Stomach smooth muscle (tissue), 2 donors: ENCODE measurements at regions not wholly inside any gene's neighbourhood (a gene's known extent, or its start where the extent isn't known, plus 50 kb on each side); places are given as distances from the start of the nearest gene placed in this dataset.

Experiments used
- H3K27ac ChIP-seq: one replicate; pipeline ENCODE4 v1.7.0; 2013; ENCODE audit warnings: mild to moderate bottlenecking, low read length, inconsistent platforms
- H3K27me3 ChIP-seq, 2 donors: one replicate each; pipeline ENCODE4 v1.7.0; 2013; ENCODE audit warnings: low read length in 2 of 2; ENCODE audit not compliant: insufficient read depth in 2 of 2, control insufficient read depth in 1 of 2
- H3K36me3 ChIP-seq, 2 donors: one replicate each; pipeline ENCODE4 v1.7.0; 2013; ENCODE audit warnings: low read length in 2 of 2; ENCODE audit not compliant: control insufficient read depth in 2 of 2, insufficient read depth in 2 of 2
- H3K4me1 ChIP-seq: one replicate; pipeline ENCODE4 v1.7.0; 2013; ENCODE audit warnings: low read length; ENCODE audit not compliant: control insufficient read depth, insufficient read depth
- H3K4me3 ChIP-seq, 2 donors: one replicate each; pipeline ENCODE4 v1.7.0; 2013; ENCODE audit warnings: low read length in 2 of 2
- H3K9ac ChIP-seq, 2 donors: one replicate each; pipeline ENCODE4 v1.7.0; 2013; ENCODE audit warnings: low read length in 2 of 2, mild to moderate bottlenecking in 1 of 2
- H3K9me3 ChIP-seq, 2 donors: one replicate each; pipeline ENCODE4 v1.7.0; 2013; ENCODE audit warnings: low read length in 2 of 2; ENCODE audit not compliant: control insufficient read depth in 2 of 2
- donor health status: healthy.
- donor health status: Pancreatic carcinoma.

GRCh38 chr10:130921461-130921860 is 390.1 kb downstream of the TCERG1L start:
- Histone ChIP-seq H3K9ac (no peak overlapping the region), H3K4me3 (no peak overlapping the region), H3K27ac (no peak overlapping the region), H3K36me3 (no peaks in the 10 kb centered on the region), H3K27me3 (peaks cover 0 to 6% of the 10 kb centered on the region in 2 donors), H3K4me1 (no peaks in the 10 kb centered on the region), H3K9me3 (no peaks in the 10 kb centered on the region)

GRCh38 chr10:130921911-130922440 is 389.5 kb downstream of the TCERG1L start:
- Histone ChIP-seq H3K36me3 (no peaks in the 10 kb centered on the region), H3K4me3 (no peak overlapping the region), H3K9me3 (no peaks in the 10 kb centered on the region), H3K9ac (no peak overlapping the region), H3K27me3 (peaks cover 0 to 6% of the 10 kb centered on the region in 2 donors), H3K4me1 (no peaks in the 10 kb centered on the region), H3K27ac (no peak overlapping the region)

DNA sequence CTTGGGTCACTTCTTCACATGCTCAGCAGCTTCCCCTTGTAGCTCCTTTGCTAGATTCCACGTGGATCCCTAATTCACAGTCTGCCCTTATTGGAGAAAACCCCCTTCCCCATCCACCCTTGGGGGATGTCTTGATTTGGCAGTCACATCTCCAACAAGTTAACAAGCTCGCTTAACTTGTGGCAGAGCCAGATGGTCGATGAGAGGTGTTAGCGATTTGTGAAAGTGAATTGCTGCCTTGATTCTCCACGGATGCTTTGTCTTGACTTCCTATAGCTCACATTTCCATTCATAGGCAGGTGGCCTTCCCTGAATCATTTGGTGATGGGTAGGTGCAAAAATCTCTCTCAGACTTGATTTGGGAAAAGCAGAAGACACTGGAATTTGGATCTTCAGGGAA is 387.9 kb downstream of the TCERG1L start:
- Histone ChIP-seq H3K9ac (no peak overlapping the region), H3K4me3 (no peak overlapping the region), H3K27ac (no peak overlapping the region), H3K36me3 (no peaks in the 10 kb centered on the region), H3K4me1 (no peaks in the 10 kb centered on the region), H3K9me3 (no peaks in the 10 kb centered on the region), H3K27me3 (peaks cover 0 to 6% of the 10 kb centered on the region in 2 donors)

DNA sequence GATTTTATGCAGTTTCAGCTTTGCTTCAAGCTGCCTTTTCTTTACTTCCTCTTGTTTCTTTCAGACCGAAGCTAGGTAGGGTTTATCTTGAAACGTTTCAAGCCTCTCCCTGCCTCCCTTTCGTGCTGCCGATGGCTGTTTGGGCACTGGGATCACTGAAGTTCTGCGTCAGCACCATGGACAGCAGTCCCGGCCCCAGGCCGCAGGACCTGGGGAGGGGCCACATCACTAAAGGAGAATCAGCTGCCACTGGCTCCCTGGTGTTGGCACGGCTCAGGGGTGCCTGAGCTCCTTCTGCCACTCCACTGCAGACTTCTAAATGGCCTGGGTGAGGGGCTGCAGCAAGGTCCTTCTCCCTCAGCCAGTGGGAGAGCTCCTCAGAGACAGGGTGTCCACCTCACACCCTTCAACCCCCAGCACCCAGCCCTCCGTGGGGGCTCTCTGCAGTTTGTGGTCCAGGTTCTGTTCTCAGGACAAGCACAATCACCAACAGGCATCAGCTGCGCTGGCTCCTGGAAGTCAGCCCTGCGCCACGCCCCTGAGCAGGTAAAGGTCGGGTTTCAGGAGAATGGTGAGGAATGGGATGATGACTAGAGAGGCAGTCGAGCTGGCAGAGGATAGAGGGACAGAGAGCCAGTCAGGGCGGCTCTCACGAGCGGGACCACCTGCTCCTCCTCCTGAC is 387.2 kb downstream of the TCERG1L start:
- no peak overlapping the region for H3K9ac ChIP-seq
- no peaks in the 10 kb centered on the region for H3K36me3 ChIP-seq
- no peak overlapping the region for H3K27ac ChIP-seq
- H3K9me3 ChIP-seq: no peaks in the 10 kb centered on the region
- peaks cover 0 to 6% of the 10 kb centered on the region in 2 donors for H3K27me3 ChIP-seq
- H3K4me3 ChIP-seq: no peak overlapping the region
- no peaks in the 10 kb centered on the region for H3K4me1 ChIP-seq

DNA sequence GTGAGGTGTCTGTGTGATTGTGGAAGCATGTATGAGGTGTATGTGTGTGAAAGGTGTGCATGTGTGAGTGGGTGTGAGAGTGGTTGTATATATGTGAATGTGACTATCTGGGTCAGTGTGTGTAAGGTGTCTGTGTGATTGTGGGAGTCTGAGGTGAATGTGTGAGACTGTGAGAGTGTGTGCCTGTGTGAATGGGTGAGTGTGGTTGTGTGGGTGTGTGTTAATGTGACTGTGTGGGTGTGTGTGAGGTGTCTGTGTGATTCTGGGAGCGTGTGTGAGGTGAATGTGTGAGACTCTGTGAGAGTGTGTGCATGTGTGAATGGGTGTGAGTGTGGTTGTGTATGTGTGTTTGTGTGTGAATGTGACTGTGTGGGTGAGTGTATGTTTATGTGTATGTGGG is 385.1 kb downstream of the TCERG1L start:
- Histone ChIP-seq H3K9me3 (no peaks in the 10 kb centered on the region), H3K36me3 (no peaks in the 10 kb centered on the region), H3K27me3 (peaks cover 2 to 7% of the 10 kb centered on the region in 2 donors)

DNA sequence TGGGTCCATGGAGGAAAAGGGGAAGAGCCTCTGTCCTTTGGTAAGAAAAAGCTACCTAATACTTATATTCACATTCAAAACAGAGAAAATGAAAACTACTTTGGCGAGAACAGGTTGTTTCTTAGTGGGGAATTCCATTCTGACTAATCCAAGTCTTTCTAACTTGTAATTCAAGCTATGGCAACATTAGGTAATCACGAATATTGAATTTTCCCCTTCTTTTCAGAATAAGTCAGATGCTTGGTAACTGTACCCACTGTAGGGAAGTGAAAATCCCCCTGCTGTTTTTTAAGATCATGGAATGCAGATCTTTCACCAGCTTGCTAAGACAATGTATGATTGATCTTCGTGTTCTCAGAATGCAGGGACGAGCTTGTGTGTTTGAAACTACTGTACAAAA is 384.4 kb downstream of the TCERG1L start:
- Histone ChIP-seq H3K27me3 (peaks cover 5 to 8% of the 10 kb centered on the region in 2 donors), H3K9ac (no peak overlapping the region), H3K4me1 (no peaks in the 10 kb centered on the region), H3K9me3 (no peaks in the 10 kb centered on the region), H3K27ac (no peak overlapping the region), H3K36me3 (no peaks in the 10 kb centered on the region), H3K4me3 (no peak overlapping the region)

More for the DNA sequence above, 385.1 kb downstream of the TCERG1L start:
- Histone ChIP-seq H3K4me3 (no peak overlapping the region), H3K27ac (no peak overlapping the region), H3K4me1 (no peaks in the 10 kb centered on the region), H3K9ac (no peak overlapping the region)

DNA sequence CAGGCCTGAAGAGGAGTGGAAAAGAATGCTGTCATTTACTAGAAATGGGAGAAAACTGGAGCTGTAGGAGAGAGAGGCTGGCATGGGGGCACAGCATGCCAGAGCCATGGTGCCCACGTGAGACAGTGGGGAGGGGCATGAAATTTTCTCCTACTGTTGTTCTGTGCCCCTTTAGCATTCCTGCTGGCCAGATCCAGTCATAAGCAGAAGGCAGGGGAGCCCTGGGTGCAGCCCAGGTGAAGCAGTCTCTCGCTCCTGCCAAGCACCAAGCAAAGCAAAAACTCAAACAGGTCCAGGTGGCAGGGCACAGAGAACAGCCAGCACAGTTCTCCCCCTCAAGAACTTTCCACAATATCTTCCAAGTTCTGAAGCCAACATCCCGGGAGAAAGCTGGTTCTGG is 383.2 kb downstream of the TCERG1L start:
- no peaks in the 10 kb centered on the region for H3K9me3 ChIP-seq
- no peaks in the 10 kb centered on the region for H3K4me1 ChIP-seq
- H3K27ac ChIP-seq: no peak overlapping the region
- H3K9ac ChIP-seq: no peak overlapping the region
- H3K27me3 ChIP-seq: peaks cover 10 to 13% of the 10 kb centered on the region in 2 donors
- no peaks in the 10 kb centered on the region for H3K36me3 ChIP-seq
- H3K4me3 ChIP-seq: no peak overlapping the region

- Histone ChIP-seq H3K27ac (no peak overlapping the region), H3K4me3 (no peak overlapping the region), H3K27me3 (peaks cover 10 to 14% of the 10 kb centered on the region in 2 donors), H3K9ac (no peak overlapping the region), H3K4me1 (no peaks in the 10 kb centered on the region), H3K9me3 (no peaks in the 10 kb centered on the region), H3K36me3 (no peaks in the 10 kb centered on the region)
Measured at GRCh38 chr10:130929422-130930325, 381.8 kb downstream of the TCERG1L start.

- Histone ChIP-seq H3K27me3 (peaks cover 10 to 12% of the 10 kb centered on the region in 2 donors), H3K9ac (no peak overlapping the region), H3K9me3 (no peaks in the 10 kb centered on the region), H3K36me3 (no peaks in the 10 kb centered on the region), H3K27ac (no peak overlapping the region), H3K4me1 (no peaks in the 10 kb centered on the region), H3K4me3 (no peak overlapping the region)
Measured at GRCh38 chr10:130930821-130931220, 380.7 kb downstream of the TCERG1L start.

DNA sequence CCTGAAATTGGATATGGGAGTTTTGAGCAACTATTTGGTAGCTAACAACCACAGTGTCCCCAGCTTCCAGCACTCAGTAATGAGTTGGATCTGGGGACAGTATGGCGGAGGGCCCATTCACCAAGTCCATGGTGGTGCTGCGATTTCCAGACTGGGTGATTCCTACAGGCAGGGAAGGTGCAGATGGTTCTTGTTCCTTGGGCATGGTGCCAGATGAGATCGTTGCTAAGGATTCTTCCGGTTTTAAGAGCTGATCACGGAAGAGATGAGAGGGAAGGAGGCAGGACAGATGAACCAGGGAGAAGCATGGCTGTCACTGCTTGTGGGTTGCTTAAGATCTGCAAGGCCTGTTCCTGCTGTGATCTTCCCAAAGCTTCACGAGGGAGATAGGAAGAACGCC is 380.3 kb downstream of the TCERG1L start:
- Histone ChIP-seq H3K27ac (no peak overlapping the region), H3K9me3 (no peaks in the 10 kb centered on the region), H3K36me3 (no peaks in the 10 kb centered on the region), H3K4me3 (no peak overlapping the region), H3K27me3 (peaks cover 10 to 12% of the 10 kb centered on the region in 2 donors), H3K9ac (no peak overlapping the region), H3K4me1 (no peaks in the 10 kb centered on the region)
